UCSD-AML1 (cell line): ENCODE measurements at regions not wholly inside any gene's neighbourhood (a gene's known extent, or its start where the extent isn't known, plus 50 kb on each side); places are given as distances from the start of the nearest gene placed in this dataset.

Experiments
- DNase-seq: peaks from one replicate; lab custom pipeline; 2025; ENCODE audit not compliant: unreplicated experiment; lab: John Stamatoyannopoulos, UW

DNA sequence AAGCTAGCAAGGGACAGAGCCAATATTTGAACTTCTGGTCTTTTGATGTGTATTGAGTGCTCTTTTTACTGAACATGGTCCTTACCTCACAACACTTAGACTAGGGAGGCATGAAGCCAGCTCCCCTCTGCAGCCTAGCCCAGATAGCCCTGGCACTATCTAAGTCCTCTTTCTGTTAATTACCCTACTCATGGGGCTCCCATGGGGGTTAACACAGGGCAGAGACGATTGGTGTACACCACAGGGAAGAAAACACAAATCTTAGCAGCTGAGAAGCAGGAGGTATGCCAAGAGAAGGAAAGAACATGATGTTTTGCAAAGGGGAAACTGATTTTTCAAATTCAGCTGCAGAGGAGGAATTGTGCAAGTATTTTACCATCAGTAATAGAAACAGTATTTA, 383.8 kb downstream of the TMEM232 start:
- DNase-seq = no peak

DNA sequence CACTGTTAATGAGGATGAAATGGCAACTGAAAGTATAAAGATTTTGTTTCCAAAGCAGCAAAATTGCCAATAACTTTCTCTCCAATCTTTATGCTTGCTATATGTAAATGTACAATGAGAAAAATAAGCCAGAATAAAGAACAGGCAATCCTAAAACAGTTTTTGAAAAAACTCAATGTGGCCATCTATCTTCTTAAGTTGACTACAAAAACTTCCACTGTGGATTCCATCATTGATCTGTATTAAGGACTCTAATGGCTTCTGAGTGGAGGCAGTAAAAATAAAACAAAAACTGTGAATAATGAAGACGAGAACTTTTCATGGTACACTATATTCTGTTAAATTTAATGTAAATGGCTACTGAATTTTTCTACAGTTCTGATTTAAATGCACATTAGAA, 382.9 kb downstream of the TMEM232 start:
- no peak for DNase-seq

DNA sequence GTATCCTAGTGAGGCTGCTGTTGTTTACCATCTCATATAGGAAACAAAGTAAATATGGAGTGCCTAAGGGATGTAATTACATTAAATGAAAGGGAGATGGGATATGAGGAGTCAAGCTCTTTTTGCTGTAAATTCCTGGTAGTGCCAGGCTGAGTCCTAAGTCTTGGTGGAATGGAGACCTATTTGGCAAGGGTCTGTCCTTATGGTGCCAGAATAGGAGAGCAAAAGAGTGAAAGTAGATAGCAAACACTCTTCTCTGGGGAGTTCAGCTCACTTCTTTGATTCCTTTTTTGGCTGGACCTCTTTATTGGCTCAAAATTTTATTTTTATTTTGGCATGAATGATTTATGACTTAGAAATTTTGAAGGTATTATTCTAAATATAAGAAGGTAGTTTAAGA, 380.8 kb downstream of the TMEM232 start:
- DNase-seq = no peak

DNA sequence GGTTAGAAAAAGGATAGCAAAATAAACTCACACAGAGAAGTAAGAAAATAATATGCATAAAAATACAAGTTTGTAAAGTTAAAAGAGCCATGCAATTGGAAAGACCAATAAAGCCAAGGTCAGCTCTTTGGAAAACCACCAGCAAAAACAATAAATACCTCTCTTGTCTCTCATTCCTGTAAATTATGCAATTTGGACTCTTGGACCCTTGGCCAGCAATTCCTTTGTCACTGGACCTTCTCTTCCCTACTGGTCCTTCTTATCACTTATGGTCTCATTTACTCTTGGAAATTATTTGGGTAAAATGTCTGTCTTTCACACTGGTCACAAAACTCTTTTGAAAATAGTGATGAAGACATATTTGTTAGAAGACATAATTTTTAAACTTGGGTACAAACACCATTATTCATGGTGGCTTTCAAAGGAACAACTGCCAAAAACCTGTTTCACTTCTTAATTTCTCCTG, 379.5 kb downstream of the TMEM232 start:
- no peak for DNase-seq

DNA sequence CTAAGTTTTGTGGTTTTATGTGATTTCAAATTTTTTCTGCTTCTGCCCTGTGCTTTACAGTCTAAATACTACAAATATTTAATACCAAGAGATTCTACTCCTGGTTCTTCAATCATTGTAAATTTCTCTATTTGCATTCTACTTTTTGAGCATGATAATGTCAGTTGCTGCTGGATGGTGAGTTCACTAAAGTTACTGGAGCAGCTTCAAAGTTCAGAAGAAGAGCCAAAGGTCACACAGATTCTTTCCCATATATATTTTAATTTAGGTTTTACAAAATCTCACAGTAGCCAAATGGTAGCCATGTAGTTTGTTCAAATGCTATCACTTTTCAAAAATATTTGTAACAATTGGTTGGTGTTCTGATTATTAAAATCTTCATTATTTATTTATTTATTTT, 378.7 kb downstream of the TMEM232 start:
- DNase-seq = no peak

DNA sequence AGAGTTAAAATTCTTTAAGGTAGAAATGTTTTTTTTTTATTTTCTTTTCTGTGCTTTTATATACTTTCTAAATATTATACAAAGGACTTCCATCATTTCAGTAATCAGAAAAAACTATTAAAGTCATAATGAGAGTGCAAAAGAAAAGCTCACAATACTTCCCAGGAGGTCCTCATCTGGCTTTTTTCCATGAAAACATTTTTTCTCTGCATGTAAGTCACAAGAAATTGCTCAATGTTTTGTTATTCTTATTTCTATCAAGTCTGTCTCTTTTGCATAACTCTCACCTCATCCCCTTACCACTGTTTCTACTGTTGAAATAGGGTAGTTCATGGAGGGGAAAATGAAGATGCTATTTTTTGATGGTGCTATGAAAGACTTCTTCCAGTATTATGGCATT, 375.0 kb downstream of the TMEM232 start:
- no peak for DNase-seq

DNA sequence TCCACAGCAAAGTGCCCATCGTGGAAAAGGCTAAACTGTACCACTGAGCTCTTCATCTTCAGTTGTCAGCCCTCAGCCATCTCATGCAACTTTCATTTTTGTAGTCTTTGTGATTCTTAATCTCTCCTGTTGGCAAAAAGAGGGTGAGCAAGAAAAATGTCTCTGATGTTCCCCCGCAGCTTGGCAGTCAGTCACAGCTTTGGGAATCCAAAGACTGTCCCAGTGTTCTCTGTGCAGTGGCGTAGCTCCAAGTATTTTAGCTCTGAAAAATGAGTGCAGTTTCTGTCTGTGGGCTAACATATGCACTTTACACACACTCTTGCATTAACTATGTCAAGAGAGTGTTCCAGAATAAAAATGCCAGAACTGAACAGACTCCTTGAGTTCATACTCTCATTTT, 372.2 kb downstream of the TMEM232 start:
- no peak for DNase-seq

DNA sequence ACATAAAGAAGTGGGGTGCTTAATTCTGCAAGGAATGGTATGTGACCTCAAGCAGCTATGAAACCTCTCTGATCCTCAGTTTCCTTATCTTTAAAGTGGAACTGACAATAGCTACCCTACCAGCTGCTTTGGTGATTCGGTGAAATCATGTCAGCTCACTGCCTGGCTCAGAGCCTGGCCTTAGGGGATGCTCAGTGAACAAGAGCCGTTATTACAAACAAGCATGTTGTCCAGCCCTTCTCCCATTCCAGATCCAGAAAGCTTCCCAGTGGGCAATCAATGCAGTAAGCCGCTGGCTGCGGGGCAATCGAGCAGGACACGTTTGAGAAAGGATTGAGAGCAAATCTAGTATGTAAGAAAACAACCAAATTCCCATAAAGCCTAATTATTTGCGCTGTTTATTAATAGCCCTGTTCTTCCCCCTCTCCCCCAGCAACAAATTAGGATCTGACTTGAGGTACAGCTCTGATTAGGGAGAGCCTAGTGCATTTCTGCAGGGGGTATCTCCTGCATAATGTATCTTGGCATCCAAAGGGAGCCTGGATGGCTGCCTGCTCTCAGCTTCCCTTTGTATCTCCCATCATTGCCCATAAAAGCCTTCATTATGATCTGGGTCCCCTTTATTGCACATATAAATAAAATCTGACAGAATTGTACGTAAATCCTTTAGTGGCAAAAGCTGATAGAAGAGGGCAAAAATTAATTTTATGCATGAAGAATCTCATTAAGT, 371.4 kb downstream of the TMEM232 start:
- DNase-seq = no peak

DNA sequence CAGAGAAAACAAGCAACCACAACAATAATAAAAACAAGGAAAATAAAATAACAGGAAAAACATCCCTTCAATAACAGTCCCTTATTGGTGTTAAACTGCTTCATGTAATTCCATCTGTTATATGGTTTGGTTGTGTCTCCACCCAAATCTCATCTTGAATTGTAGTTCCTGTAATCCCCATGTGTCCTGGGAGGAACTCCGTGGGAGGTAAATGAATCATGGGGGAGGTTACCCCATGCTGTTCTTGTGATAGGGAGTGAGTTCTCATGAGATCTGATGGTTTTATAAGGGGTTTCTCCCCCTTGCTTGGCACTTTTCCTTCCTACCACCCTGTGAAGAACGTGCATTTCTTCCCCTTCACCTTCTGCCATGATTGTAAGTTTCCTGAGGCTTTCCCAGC, 369.8 kb downstream of the TMEM232 start:
- no peak for DNase-seq

DNA sequence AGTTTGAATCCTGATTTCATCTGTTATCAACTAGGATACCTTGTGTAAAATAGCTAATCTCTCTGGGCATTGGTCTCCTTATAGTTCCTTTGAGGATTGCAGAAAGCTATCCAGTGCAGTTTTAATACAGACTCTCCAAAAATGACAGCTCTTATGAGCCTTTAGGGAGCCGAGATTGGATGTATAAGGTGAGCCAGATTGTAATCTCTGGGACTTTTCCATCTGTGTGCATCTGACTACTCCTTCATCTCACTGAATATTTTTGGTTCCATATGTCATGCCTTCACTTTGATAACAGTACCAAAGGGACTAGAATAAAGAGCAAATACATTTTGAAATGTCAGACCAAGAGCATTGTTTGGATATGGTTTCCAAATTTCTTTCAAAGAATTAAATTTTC, 367.2 kb downstream of the TMEM232 start:
- no peak for DNase-seq

DNA sequence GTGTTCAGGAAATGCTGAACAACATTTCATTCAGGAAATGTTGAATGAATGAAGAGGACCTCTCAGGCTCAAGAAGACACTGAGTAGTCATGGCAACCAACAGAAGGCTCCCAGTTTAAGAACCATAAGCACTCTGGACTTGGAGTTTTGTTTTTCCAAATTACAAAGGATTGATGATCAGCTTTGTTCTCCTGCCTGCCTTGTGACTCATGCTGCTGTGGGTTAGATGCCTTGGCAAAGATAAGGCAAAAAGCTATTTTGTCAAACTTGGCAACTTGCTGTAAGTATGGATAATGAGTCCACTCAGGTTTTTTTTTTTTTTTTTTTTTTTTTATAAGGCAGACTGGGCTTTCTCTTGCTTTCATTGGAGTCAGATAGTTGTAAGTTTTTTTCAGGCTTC, 365.0 kb downstream of the TMEM232 start:
- no peak for DNase-seq

DNA sequence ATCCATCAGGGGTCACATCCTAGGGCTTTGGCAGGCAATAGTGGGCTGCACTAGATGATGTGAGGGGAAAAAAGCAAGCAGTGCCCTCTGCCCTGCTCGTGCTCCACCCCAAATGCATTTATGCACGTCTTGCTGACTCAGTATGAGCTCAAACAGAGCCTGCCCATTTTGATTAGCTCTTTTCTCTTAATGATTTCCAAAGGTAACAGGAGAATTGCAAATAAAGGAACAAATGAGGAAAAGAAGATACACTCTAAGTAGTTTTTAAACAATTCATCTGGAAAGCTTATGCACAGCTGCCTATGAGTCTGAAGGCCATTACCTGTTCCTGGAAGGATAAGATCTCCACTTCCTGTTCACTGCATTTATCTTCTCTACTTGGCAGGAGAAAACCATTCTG, 364.2 kb downstream of the TMEM232 start:
- DNase-seq = no peak

DNA sequence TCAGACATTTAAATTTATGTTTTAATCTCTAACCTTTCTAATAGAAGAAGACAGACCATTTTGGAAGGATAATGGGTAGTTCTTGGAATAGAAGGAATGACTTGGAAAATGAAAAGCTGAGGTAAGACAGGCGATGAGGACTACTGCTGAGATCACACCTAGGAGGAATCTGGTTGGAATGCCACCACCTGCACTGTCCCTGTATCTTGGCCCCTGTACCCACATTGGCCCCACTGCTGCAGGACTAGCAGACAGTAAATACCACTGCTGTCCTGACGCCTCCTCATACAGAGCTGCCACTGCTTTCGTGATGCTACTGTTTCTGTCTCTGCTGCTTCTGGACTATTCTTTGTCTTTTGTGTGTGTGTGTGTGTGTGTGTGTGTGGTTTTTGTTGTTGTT, 359.8 kb downstream of the TMEM232 start:
- no peak for DNase-seq
